Mesenchymal stem cell (in vitro differentiated cells and primary cell): ENCODE measurements at regions not wholly inside any gene's neighbourhood (a gene's known extent, or its start where the extent isn't known, plus 50 kb on each side); places are given as distances from the start of the nearest gene placed in this dataset.

Experiments
- DNase-seq: peaks from one replicate; pipeline ENCODE4 v3.0.0-alpha.2; 2013
- H2AFZ ChIP-seq: one replicate; pipeline ENCODE4 v1.6.1; 2013; ENCODE audit warnings: low read depth, mild to moderate bottlenecking, control low read depth, inconsistent platforms, low read length, moderate library complexity
- H2AK5ac ChIP-seq: 2 replicates; pipeline ENCODE4 v1.6.1; 2013; ENCODE audit warnings: low read length, moderate library complexity, mild to moderate bottlenecking, inconsistent platforms; ENCODE audit not compliant: severe bottlenecking
- H2BK120ac ChIP-seq: one replicate; pipeline ENCODE4 v1.6.1; 2013; ENCODE audit warnings: low read depth, mild to moderate bottlenecking, inconsistent platforms, low read length, moderate library complexity
- H2BK12ac ChIP-seq, 2 experiments: one replicate each; pipeline ENCODE4 v1.6.1; 2013; ENCODE audit warnings: inconsistent platforms in 2 of 2, low read length in 2 of 2, mild to moderate bottlenecking in 2 of 2, moderate library complexity in 2 of 2, control low read depth in 1 of 2
- H2BK15ac ChIP-seq: one replicate; pipeline ENCODE4 v1.6.1; 2013; ENCODE audit warnings: mild to moderate bottlenecking, low read depth, inconsistent platforms; ENCODE audit not compliant: poor library complexity, severe bottlenecking
- H2BK5ac ChIP-seq: 2 replicates; pipeline ENCODE4 v1.6.1; 2013; ENCODE audit warnings: low read depth, mild to moderate bottlenecking, low read length, control low read depth, inconsistent platforms; ENCODE audit not compliant: poor library complexity, severe bottlenecking
- H3K14ac ChIP-seq, 2 experiments: one replicate each; pipeline ENCODE4 v1.6.1; 2013; ENCODE audit warnings: inconsistent platforms in 2 of 2, low read length in 2 of 2, control low read depth in 1 of 2, mild to moderate bottlenecking in 1 of 2, moderate library complexity in 1 of 2
- H3K18ac ChIP-seq, 2 experiments: one replicate each; pipeline ENCODE4 v1.6.1; 2013; ENCODE audit warnings: inconsistent platforms in 2 of 2, low read length in 2 of 2, control low read depth in 1 of 2, low read depth in 1 of 2, mild to moderate bottlenecking in 1 of 2
- H3K23ac ChIP-seq, 2 experiments: one replicate each; pipeline ENCODE4 v1.6.1; 2013; ENCODE audit warnings: inconsistent platforms in 2 of 2, low read length in 2 of 2, mild to moderate bottlenecking in 2 of 2, moderate library complexity in 2 of 2, control low read depth in 1 of 2
- H3K27ac ChIP-seq: 2 replicates; pipeline ENCODE4 v1.5.1; 2013; ENCODE audit warnings: mild to moderate bottlenecking, moderate library complexity, low read length, control low read depth, inconsistent platforms; ENCODE audit not compliant: poor library complexity, severe bottlenecking
- H3K27me3 ChIP-seq, 2 experiments: 2 replicates each; pipeline versions ENCODE4 v1.6.1 to v1.7.0; 2013; ENCODE audit warnings: low read length in 2 of 2, mild to moderate bottlenecking in 2 of 2, moderate library complexity in 2 of 2, control low read depth in 1 of 2, inconsistent platforms in 1 of 2; ENCODE audit not compliant: control insufficient read depth in 1 of 2, insufficient read depth in 1 of 2
- H3K36me3 ChIP-seq, 2 experiments: 2 replicates each; pipeline versions ENCODE4 v1.6.1 to v1.7.0; 2013; ENCODE audit warnings: low read length in 2 of 2, control low read depth in 1 of 2, inconsistent platforms in 1 of 2, low read depth in 1 of 2, mild to moderate bottlenecking in 1 of 2; ENCODE audit not compliant: insufficient read depth in 2 of 2, control insufficient read depth in 1 of 2
- H3K4ac ChIP-seq, 2 experiments: one replicate each; pipeline ENCODE4 v1.6.1; 2013; ENCODE audit warnings: inconsistent platforms in 2 of 2, low read length in 2 of 2, mild to moderate bottlenecking in 2 of 2, moderate library complexity in 2 of 2, control low read depth in 1 of 2, low read depth in 1 of 2
- H3K4me1 ChIP-seq: 2 replicates; pipeline ENCODE4 v1.6.1; 2013; ENCODE audit warnings: low read depth, low read length, control low read depth; ENCODE audit not compliant: control insufficient read depth, insufficient read depth
- H3K4me2 ChIP-seq: 2 replicates; pipeline ENCODE4 v1.6.1; 2013; ENCODE audit warnings: low read length, mild to moderate bottlenecking, inconsistent platforms; ENCODE audit not compliant: poor library complexity, severe bottlenecking
- H3K4me3 ChIP-seq, 2 experiments: 2 replicates each; pipeline versions ENCODE4 v1.5.1 to v1.7.0; 2013; ENCODE audit warnings: low read length in 2 of 2, mild to moderate bottlenecking in 2 of 2, control low read depth in 1 of 2, low read depth in 1 of 2; ENCODE audit not compliant: insufficient read depth in 1 of 2
- H3K79me1 ChIP-seq: replicated peaks from 2 replicates; pipeline ENCODE4 v1.6.1; 2013; ENCODE audit warnings: mild to moderate bottlenecking, control low read depth, low read length, inconsistent platforms; ENCODE audit not compliant: poor library complexity, severe bottlenecking
- H3K9ac ChIP-seq: 2 replicates; pipeline ENCODE4 v1.7.0; 2013; ENCODE audit warnings: mild to moderate bottlenecking, low read length, moderate library complexity
- H3K9me3 ChIP-seq: 2 replicates; pipeline ENCODE4 v1.7.0; 2013; ENCODE audit warnings: mild to moderate bottlenecking, low read length; ENCODE audit not compliant: control insufficient read depth
- H4K8ac ChIP-seq: one replicate; pipeline ENCODE4 v1.6.1; 2013; ENCODE audit warnings: inconsistent platforms, mild to moderate bottlenecking, low read length, moderate library complexity
- H4K91ac ChIP-seq: one replicate; pipeline ENCODE4 v1.6.1; 2013; ENCODE audit warnings: mild to moderate bottlenecking, low read length, inconsistent platforms
- WGBS: methylation state at CpG from one replicate; pipeline ENCODE4 v1.1.7; 2013; ENCODE audit warnings: mixed read lengths; 5-methylcytosine and 5-hydroxymethylcytosine counted together

DNA sequence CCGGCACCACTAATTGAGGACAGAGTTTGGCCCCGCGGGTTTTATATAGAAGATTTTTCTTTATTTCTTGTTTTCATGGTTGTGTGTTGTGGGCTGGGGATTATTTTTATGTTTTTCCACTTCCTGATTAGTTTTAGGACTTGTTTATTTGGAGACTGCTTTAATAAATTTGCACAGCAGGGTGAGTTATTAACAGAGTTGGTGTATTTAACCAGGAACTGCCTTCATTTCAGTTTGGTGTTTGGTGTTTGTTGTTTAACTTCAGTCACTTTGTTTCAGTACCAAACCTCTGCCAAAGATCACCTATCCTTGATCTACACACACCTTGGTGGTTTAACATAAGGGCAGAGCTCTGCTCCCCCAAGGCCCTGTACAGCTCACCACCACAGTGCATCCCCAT, 103.5 kb upstream of the LMO4 start:
- Histone ChIP-seq H3K18ac (no peak overlapping the region), H2AFZ (no peak overlapping the region), H3K79me1 (no peaks in the 10 kb centered on the region), H3K9me3 (peaks cover 7% of the 10 kb centered on the region), H4K8ac (no peak overlapping the region), H3K36me3 (no peaks in the 10 kb centered on the region), H2BK15ac (no peak overlapping the region), H2BK120ac (no peak overlapping the region), H3K4ac (no peak overlapping the region), H3K23ac (no peak overlapping the region), H2BK12ac (no peak overlapping the region), H3K27ac (no peak overlapping the region), H3K14ac (no peak overlapping the region), H4K91ac (no peak overlapping the region), H3K9ac (peak overlapping the region; percentile 73), H3K4me3 (no peak overlapping the region), H3K4me2 (no peak overlapping the region), H3K27me3 (no peaks in the 10 kb centered on the region), H2AK5ac (peak overlapping the region; percentile 61), H3K4me1 (peaks cover 6% of the 10 kb centered on the region), H2BK5ac (no peak overlapping the region)
- over 99% methylated on average over 3 of the region's 3 CpGs for WGBS
- no peak for DNase-seq

DNA sequence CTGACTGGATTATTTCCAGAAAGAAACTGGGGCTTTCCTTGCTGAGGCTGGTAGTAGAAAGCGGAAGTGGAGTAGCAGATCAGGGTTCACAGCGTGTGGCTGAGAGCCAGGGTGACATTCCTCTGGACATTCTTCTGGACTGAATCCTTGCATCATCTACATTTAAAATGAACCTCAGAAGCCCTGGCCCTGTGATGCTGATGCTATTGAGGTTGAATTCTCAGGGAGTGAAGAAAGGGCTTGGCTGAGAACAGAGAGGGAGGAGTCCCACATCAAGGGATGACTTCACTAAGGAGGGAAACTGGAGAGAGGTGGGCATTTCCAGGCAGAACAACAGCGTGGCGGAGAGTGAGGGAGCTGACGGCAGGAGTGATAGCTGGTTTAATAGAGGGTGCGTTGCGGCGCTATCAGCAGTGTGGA, 102.3 kb upstream of the LMO4 start:
- Histone ChIP-seq H4K8ac (no peak overlapping the region), H2BK120ac (no peak overlapping the region), H3K27me3 (no peaks in the 10 kb centered on the region), H2AFZ (peak overlapping the region; percentile 3), H2BK5ac (no peak overlapping the region), H3K4me1 (peaks cover 6% of the 10 kb centered on the region), H3K36me3 (no peaks in the 10 kb centered on the region), H3K18ac (no peak overlapping the region), H2BK12ac (no peak overlapping the region), H3K27ac (peak overlapping the region; percentile 77), H2AK5ac (no peak overlapping the region), H3K14ac (no peak overlapping the region), H3K4me3 (no peak overlapping the region), H3K79me1 (no peaks in the 10 kb centered on the region), H2BK15ac (no peak overlapping the region), H3K4ac (no peak overlapping the region), H3K9me3 (peaks cover 7% of the 10 kb centered on the region), H3K23ac (no peak overlapping the region), H3K4me2 (peak overlapping the region; percentile 4), H4K91ac (no peak overlapping the region), H3K9ac (peak overlapping the region; percentile 73)
- WGBS, result 45% methylated on average over 7 of the region's 8 CpGs
- DNase-seq, result peak; percentile 93

DNA sequence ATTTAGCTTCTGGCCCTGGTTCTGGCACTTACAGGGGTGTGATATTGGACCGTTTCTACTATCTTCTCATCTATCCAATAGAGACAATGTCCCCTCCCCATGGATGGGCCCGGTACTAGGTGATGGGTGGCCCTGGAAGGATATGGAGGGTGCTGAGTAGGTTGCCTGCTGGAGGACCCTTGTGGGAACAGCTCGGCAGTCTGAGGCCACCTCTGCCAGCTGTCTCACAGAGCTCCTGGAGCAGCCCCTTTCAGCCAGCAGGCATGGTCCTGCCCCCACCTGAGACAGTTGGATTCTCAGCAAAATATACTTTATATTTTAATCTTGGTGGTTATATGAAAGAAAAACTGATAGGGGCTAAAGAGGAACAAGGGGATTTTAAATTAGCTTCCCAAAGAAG, 101.0 kb upstream of the LMO4 start:
- H4K8ac ChIP-seq, result no peak overlapping the region
- no peak overlapping the region for H2AFZ ChIP-seq
- no peaks in the 10 kb centered on the region for H3K27me3 ChIP-seq

DNA sequence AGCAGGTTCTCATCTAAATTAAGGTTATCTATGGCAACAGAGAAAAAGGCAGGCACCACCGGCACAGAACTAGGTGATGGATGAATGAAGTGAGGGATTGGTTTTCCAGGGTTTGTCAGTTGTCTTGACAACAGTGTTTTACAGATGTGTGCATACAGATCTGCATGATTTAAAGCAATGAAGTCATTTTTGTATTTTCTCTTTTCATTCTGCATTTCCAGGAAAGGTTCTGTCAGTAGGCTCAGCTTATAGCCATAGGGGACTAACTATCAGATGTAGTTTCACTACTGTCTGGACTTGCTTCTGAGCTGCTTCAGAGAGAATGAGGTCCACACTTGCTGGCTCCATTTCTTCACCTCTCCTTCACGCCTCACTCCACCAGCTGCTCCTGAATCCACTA, 98.2 kb upstream of the LMO4 start:
- H3K27ac ChIP-seq, result no peak overlapping the region
- H3K4me2 ChIP-seq, result no peak overlapping the region
- H2BK12ac ChIP-seq, result no peak overlapping the region
- no peak for DNase-seq
- H3K9me3 ChIP-seq, result no peaks in the 10 kb centered on the region
- no peak overlapping the region for H2AFZ ChIP-seq
- no peak overlapping the region for H3K23ac ChIP-seq
- no peaks in the 10 kb centered on the region for H3K79me1 ChIP-seq
- H3K14ac ChIP-seq, result no peak overlapping the region
- peaks cover 6% of the 10 kb centered on the region for H3K4me1 ChIP-seq
- 91% methylated on average over 2 of the region's 2 CpGs for WGBS
- H3K4me3 ChIP-seq, result no peak overlapping the region
- H3K36me3 ChIP-seq, result no peaks in the 10 kb centered on the region
- no peak overlapping the region for H3K18ac ChIP-seq
- no peak overlapping the region for H2AK5ac ChIP-seq
- H2BK15ac ChIP-seq, result no peak overlapping the region
- H2BK120ac ChIP-seq, result no peak overlapping the region
- no peak overlapping the region for H4K91ac ChIP-seq
- no peak overlapping the region for H2BK5ac ChIP-seq
- no peak overlapping the region for H3K4ac ChIP-seq
- H3K27me3 ChIP-seq, result no peaks in the 10 kb centered on the region
- no peak overlapping the region for H4K8ac ChIP-seq
- no peak overlapping the region for H3K9ac ChIP-seq

More for the DNA sequence above, 101.0 kb upstream of the LMO4 start:
- Histone ChIP-seq H2BK15ac (no peak overlapping the region), H3K23ac (no peak overlapping the region), H2BK5ac (no peak overlapping the region), H3K9ac (no peak overlapping the region), H2AK5ac (no peak overlapping the region), H3K79me1 (no peaks in the 10 kb centered on the region), H3K4me3 (no peak overlapping the region), H2BK12ac (no peak overlapping the region), H3K36me3 (no peaks in the 10 kb centered on the region), H3K18ac (no peak overlapping the region), H4K91ac (no peak overlapping the region), H3K4me1 (peaks cover 6% of the 10 kb centered on the region), H3K14ac (no peak overlapping the region), H3K9me3 (peaks cover 7% of the 10 kb centered on the region), H3K27ac (no peak overlapping the region), H3K4me2 (no peak overlapping the region), H2BK120ac (no peak overlapping the region), H3K4ac (no peak overlapping the region)
- 71% methylated on average over 1 of the region's 3 CpGs for WGBS
- no peak for DNase-seq
